ENCODE measurements at regions not wholly inside any gene's neighbourhood (a gene's known extent, or its start where the extent isn't known, plus 50 kb on each side); places are given as distances from the start of the nearest gene placed in this dataset.

DNA sequence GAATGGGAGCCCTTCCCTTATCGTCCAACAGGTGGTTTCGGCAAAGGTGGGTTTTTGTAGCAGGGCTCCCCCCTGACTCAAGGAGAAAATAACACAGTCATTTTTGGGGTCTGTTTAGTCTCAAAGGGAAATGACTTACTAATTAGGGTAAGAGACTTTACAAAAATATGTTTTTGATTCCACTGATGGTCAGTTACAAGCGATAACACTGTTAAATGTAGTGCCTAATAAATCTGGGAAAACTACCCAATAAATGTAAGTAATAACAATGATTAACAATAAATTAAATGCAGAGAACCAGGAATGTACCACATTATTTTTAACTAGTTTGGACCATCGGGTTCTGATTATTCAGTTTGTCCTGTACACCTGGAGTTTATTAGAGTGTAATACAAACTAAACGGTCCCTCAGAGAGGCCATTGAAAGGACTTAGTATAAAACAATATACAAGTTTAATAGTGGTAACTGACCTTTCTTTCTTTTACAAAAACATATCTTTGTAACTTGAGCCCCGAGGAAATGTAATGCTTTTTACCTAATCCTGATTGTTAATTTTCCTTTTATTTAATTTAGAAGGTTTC is 216.2 kb upstream of the HABP2 start:
- Histone ChIP-seq H2BK5ac (ENCODE audit: low read length) (no peak overlapping the region), H3K18ac (ENCODE audit: low read length) (no peak overlapping the region), H3K23ac (ENCODE audit: low read length) (no peak overlapping the region), H3K27me3 (ENCODE audit: insufficient read depth, low read length, poor library complexity) (no peaks in the 10 kb centered on the region), H3K56ac (ENCODE audit: low read length) (no peak overlapping the region), H3K27ac (ENCODE audit: low read depth, low read length) (no peak overlapping the region), H3K4me2 (ENCODE audit: low read length) (no peak overlapping the region), H3K9ac (ENCODE audit: low read length) (no peak overlapping the region), H3K79me1 (ENCODE audit: low read length) (no peaks in the 10 kb centered on the region), H4K8ac (ENCODE audit: low read depth, low read length) (no peak overlapping the region), H3K4me3 (ENCODE audit: low read length) (no peak overlapping the region), H2BK120ac (ENCODE audit: low read depth, low read length) (no peak overlapping the region), H3K79me2 (ENCODE audit: control insufficient read depth, insufficient read depth, low read length) (no peaks in the 10 kb centered on the region), H3K36me3 (ENCODE audit: control insufficient read depth, insufficient read depth, low read length) (no peaks in the 10 kb centered on the region), H3K4me1 (ENCODE audit: control insufficient read depth, low read depth, low read length) (no peaks in the 10 kb centered on the region), H3K4ac (ENCODE audit: low read depth, low read length) (no peak overlapping the region), H2AK5ac (ENCODE audit: low read length) (no peak overlapping the region), H4K5ac (ENCODE audit: low read length) (no peak overlapping the region), H2BK15ac (replicated peaks; ENCODE audit: low read depth) (no peak overlapping the region)
- WGBS (ENCODE audit: extremely low coverage, insufficient coverage, low lambda C conversion rate): no CpG with 5 or more reads among the region's 6 CpGs
- no peak for DNase-seq

DNA sequence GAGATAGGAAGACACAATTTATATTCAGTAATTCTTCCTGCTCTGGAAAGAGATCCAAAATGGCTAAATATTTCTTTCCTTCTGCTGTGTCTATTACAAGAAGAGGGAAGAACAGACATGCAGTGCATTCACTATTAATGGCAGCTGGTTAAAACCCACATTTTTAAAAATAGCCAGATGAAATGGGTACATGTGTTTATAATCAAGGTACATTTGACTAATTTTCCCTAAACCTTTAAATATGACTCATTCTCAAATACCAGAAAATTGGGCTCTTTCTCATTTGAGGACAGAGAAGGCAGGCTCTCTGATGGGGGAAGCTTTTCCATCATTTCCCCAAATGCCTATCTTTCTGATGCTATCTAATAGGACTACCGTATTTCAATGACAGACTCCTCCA is 215.7 kb upstream of the HABP2 start:
- H2BK15ac ChIP-seq (replicated peaks; ENCODE audit: low read depth): no peak overlapping the region
- H2BK5ac ChIP-seq (ENCODE audit: low read length): no peak overlapping the region
- H3K27ac ChIP-seq (ENCODE audit: low read depth, low read length): no peak overlapping the region
- H3K79me2 ChIP-seq (ENCODE audit: control insufficient read depth, insufficient read depth, low read length): no peaks in the 10 kb centered on the region
- no CpG with 5 or more reads among the region's 1 CpG for WGBS (ENCODE audit: extremely low coverage, insufficient coverage, low lambda C conversion rate)
- no peak overlapping the region for H3K4me3 ChIP-seq (ENCODE audit: low read length)
- no peaks in the 10 kb centered on the region for H3K79me1 ChIP-seq (ENCODE audit: low read length)
- no peak overlapping the region for H3K4ac ChIP-seq (ENCODE audit: low read depth, low read length)
- H3K27me3 ChIP-seq (ENCODE audit: insufficient read depth, low read length, poor library complexity): no peaks in the 10 kb centered on the region
- H4K8ac ChIP-seq (ENCODE audit: low read depth, low read length): no peak overlapping the region
- no peak overlapping the region for H3K18ac ChIP-seq (ENCODE audit: low read length)
- no peaks in the 10 kb centered on the region for H3K4me1 ChIP-seq (ENCODE audit: control insufficient read depth, low read depth, low read length)
- H3K9ac ChIP-seq (ENCODE audit: low read length): no peak overlapping the region
- no peak for DNase-seq
- H3K36me3 ChIP-seq (ENCODE audit: control insufficient read depth, insufficient read depth, low read length): no peaks in the 10 kb centered on the region
- no peak overlapping the region for H4K5ac ChIP-seq (ENCODE audit: low read length)
- no peak overlapping the region for H2AK5ac ChIP-seq (ENCODE audit: low read length)
- no peak overlapping the region for H3K4me2 ChIP-seq (ENCODE audit: low read length)
- H3K23ac ChIP-seq (ENCODE audit: low read length): no peak overlapping the region
- H2BK120ac ChIP-seq (ENCODE audit: low read depth, low read length): no peak overlapping the region
- H3K56ac ChIP-seq (ENCODE audit: low read length): no peak overlapping the region

- Histone ChIP-seq H3K4me3 (ENCODE audit: low read length) (no peak overlapping the region), H2BK120ac (ENCODE audit: low read depth, low read length) (no peak overlapping the region), H3K18ac (ENCODE audit: low read length) (no peak overlapping the region), H3K9ac (ENCODE audit: low read length) (no peak overlapping the region), H3K56ac (ENCODE audit: low read length) (no peak overlapping the region), H4K8ac (ENCODE audit: low read depth, low read length) (no peak overlapping the region), H4K5ac (ENCODE audit: low read length) (no peak overlapping the region), H3K4me2 (ENCODE audit: low read length) (no peak overlapping the region), H2BK15ac (replicated peaks; ENCODE audit: low read depth) (no peak overlapping the region), H3K36me3 (ENCODE audit: control insufficient read depth, insufficient read depth, low read length) (no peaks in the 10 kb centered on the region), H3K27me3 (ENCODE audit: insufficient read depth, low read length, poor library complexity) (no peaks in the 10 kb centered on the region), H3K4ac (ENCODE audit: low read depth, low read length) (no peak overlapping the region), H3K4me1 (ENCODE audit: control insufficient read depth, low read depth, low read length) (no peaks in the 10 kb centered on the region), H3K79me1 (ENCODE audit: low read length) (no peaks in the 10 kb centered on the region), H2BK5ac (ENCODE audit: low read length) (no peak overlapping the region), H2AK5ac (ENCODE audit: low read length) (no peak overlapping the region), H3K23ac (ENCODE audit: low read length) (no peak overlapping the region), H3K79me2 (ENCODE audit: control insufficient read depth, insufficient read depth, low read length) (no peaks in the 10 kb centered on the region), H3K27ac (ENCODE audit: low read depth, low read length) (no peak overlapping the region)
- DNase-seq: no peak
- no CpG with 5 or more reads among the region's 5 CpGs for WGBS (ENCODE audit: extremely low coverage, insufficient coverage, low lambda C conversion rate)
These were observed 213.7 kb upstream of the HABP2 start for GRCh38 chr10:113339121-113339520.

DNA sequence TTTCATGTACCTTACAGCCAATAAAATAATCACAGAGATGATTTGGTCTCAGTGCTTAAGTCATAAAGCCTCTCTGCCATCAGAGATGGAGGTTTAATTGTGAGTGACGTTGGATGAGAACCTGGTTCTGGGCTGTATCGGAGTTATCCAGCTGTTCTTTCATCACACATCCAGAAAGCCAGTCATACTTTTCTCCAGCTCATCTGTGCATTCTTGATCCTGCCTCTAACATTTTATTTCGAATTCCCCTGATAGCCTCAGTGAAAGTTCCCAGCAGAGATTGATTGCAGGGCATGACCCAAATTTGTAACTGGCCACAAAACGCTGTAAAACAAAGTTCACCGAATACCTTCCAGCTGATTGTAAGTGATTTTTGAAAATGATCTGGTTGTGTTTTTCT is 212.6 kb upstream of the HABP2 start:
- DNase-seq: no peak
- Histone ChIP-seq H3K79me1 (ENCODE audit: low read length) (no peaks in the 10 kb centered on the region), H3K56ac (ENCODE audit: low read length) (no peak overlapping the region), H3K9ac (ENCODE audit: low read length) (no peak overlapping the region), H3K36me3 (ENCODE audit: control insufficient read depth, insufficient read depth, low read length) (no peaks in the 10 kb centered on the region), H3K23ac (ENCODE audit: low read length) (no peak overlapping the region), H3K4me1 (ENCODE audit: control insufficient read depth, low read depth, low read length) (no peaks in the 10 kb centered on the region), H3K4me3 (ENCODE audit: low read length) (no peak overlapping the region), H3K4me2 (ENCODE audit: low read length) (no peak overlapping the region), H4K8ac (ENCODE audit: low read depth, low read length) (no peak overlapping the region), H2BK120ac (ENCODE audit: low read depth, low read length) (no peak overlapping the region), H2AK5ac (ENCODE audit: low read length) (no peak overlapping the region), H2BK15ac (replicated peaks; ENCODE audit: low read depth) (no peak overlapping the region), H3K27me3 (ENCODE audit: insufficient read depth, low read length, poor library complexity) (no peaks in the 10 kb centered on the region), H3K79me2 (ENCODE audit: control insufficient read depth, insufficient read depth, low read length) (no peaks in the 10 kb centered on the region), H4K5ac (ENCODE audit: low read length) (no peak overlapping the region), H3K27ac (ENCODE audit: low read depth, low read length) (no peak overlapping the region), H3K4ac (ENCODE audit: low read depth, low read length) (no peak overlapping the region), H2BK5ac (ENCODE audit: low read length) (no peak overlapping the region), H3K18ac (ENCODE audit: low read length) (no peak overlapping the region)
- no CpG with 5 or more reads among the region's 5 CpGs for WGBS (ENCODE audit: extremely low coverage, insufficient coverage, low lambda C conversion rate)

DNA sequence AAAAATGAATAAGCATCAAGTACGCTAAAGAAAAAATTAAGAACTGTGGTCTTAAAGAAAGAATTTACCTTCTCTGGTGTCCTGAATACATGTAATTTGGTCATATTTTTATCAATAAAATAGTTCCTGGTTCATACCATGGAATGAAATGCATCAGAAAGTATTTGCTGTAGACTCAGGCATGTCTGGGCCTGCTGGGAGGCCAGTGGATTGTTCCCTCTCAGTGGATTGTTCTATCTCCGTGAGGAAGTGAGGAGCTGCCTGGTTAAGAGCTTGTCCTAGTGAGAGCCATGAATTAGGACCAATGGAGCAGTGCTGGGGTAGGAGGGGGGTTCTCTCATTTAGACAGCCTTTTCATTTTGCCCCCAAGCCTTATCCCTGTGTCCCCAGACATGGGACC is 211.7 kb upstream of the HABP2 start:
- H3K9ac ChIP-seq (ENCODE audit: low read length): no peak overlapping the region
- no peak overlapping the region for H2AK5ac ChIP-seq (ENCODE audit: low read length)
- no peaks in the 10 kb centered on the region for H3K36me3 ChIP-seq (ENCODE audit: control insufficient read depth, insufficient read depth, low read length)
- H3K56ac ChIP-seq (ENCODE audit: low read length): no peak overlapping the region
- no peak overlapping the region for H2BK15ac ChIP-seq (replicated peaks; ENCODE audit: low read depth)
- no peaks in the 10 kb centered on the region for H3K79me1 ChIP-seq (ENCODE audit: low read length)
- no peaks in the 10 kb centered on the region for H3K4me1 ChIP-seq (ENCODE audit: control insufficient read depth, low read depth, low read length)
- no peak overlapping the region for H3K18ac ChIP-seq (ENCODE audit: low read length)
- H3K4me2 ChIP-seq (ENCODE audit: low read length): no peak overlapping the region
- H3K79me2 ChIP-seq (ENCODE audit: control insufficient read depth, insufficient read depth, low read length): no peaks in the 10 kb centered on the region
- H2BK5ac ChIP-seq (ENCODE audit: low read length): no peak overlapping the region
- H3K4me3 ChIP-seq (ENCODE audit: low read length): no peak overlapping the region
- WGBS (ENCODE audit: extremely low coverage, insufficient coverage, low lambda C conversion rate): no CpG with 5 or more reads among the region's 2 CpGs
- no peak overlapping the region for H4K8ac ChIP-seq (ENCODE audit: low read depth, low read length)
- no peak for DNase-seq
- H3K23ac ChIP-seq (ENCODE audit: low read length): no peak overlapping the region
- H3K27ac ChIP-seq (ENCODE audit: low read depth, low read length): no peak overlapping the region
- no peaks in the 10 kb centered on the region for H3K27me3 ChIP-seq (ENCODE audit: insufficient read depth, low read length, poor library complexity)
- no peak overlapping the region for H3K4ac ChIP-seq (ENCODE audit: low read depth, low read length)
- H4K5ac ChIP-seq (ENCODE audit: low read length): no peak overlapping the region
- no peak overlapping the region for H2BK120ac ChIP-seq (ENCODE audit: low read depth, low read length)

All from mesendoderm (in vitro differentiated cells).